ENCODE measurements at regions not wholly inside any gene's neighbourhood (a gene's known extent, or its start where the extent isn't known, plus 50 kb on each side); places are given as distances from the start of the nearest gene placed in this dataset.
A peak's percentile ranks its signal among the peaks of the same experiment; 100 is the strongest.

DNA sequence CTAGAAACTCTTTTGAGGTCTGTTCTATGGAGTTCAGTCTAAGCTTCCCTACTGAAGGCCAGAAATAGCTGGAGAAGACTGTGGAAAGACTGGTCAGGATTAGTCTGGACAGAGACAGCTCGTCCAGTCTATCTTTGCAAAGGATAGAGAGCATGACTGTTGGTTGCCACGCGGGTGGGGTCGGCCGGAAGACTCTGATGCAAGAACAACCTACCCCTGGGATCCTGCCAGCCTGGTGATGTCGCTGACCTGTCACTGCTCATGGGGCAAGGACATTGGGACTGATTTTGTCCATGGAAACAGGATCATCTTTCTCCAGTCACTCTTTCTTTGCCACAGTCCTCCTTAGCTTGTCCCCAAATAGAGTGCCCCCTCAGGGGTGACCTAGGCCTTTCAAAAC lies 337.6 kb upstream of the NPSR1 start:
- 47 to 75% methylated on average over 6 of the region's 6 CpGs for WGBS, 2 donors

DNA sequence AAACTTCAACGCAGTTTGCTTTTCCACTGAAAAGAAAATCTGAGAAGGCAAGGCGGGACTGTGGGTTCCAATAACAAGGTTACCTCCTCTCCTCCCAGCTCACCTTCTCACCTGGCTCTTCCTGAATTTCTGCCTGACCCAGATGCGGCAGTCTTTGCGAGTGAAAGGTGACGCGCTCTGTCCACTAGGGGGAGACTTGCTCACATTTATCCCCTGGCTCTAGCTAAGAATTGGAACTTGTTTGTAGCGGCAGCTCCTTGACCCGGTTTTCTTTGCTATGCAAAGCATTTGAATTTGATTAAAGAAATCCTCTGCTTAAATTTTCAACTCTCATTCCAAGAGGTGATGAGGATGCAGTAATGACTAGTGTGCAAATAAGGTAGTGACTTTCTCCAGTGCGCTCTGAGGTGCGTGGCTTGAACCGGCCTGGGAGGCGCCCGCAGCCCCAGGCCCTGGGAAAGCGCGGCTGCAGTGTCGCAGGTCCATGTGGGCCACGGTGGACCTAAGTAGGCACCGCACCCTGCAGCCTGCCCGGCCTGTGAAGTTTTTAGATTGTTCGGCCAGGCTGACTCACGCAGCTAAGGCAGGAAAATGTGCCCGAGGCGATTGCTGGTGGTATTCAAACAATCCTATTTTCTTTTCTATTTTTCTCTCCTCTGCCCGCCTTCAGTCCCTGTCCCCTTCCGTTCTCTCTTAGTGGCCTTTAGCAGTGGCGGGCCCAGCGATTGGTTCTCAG lies 336.9 kb upstream of the NPSR1 start:
- intact Hi-C loops (cut with DNase I) = no loop called here
- Histone ChIP-seq H3K4me1 (peaks cover 0 to 4% (median 0%) of the 10 kb centered on the region in 4 donors), H3K36me3 (no peaks in the 10 kb centered on the region), H3K4me3 (peak overlapping the region in 2 of 4 donors; percentile 2 to 16), H3K9me3 (no peaks in the 10 kb centered on the region), H3K27ac (no peak overlapping the region), H3K27me3 (no peaks in the 10 kb centered on the region)
- TF ChIP-seq, protein P1, sequence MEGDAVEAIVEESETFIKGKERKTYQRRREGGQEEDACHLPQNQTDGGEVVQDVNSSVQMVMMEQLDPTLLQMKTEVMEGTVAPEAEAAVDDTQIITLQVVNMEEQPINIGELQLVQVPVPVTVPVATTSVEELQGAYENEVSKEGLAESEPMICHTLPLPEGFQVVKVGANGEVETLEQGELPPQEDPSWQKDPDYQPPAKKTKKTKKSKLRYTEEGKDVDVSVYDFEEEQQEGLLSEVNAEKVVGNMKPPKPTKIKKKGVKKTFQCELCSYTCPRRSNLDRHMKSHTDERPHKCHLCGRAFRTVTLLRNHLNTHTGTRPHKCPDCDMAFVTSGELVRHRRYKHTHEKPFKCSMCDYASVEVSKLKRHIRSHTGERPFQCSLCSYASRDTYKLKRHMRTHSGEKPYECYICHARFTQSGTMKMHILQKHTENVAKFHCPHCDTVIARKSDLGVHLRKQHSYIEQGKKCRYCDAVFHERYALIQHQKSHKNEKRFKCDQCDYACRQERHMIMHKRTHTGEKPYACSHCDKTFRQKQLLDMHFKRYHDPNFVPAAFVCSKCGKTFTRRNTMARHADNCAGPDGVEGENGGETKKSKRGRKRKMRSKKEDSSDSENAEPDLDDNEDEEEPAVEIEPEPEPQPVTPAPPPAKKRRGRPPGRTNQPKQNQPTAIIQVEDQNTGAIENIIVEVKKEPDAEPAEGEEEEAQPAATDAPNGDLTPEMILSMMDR (IDR thresholded peaks at IDR 0.05) = peak in 3 of 4 experiments; percentile 42 to 81 (median 66)
- TF ChIP-seq POLR2A (IDR thresholded peaks at IDR 0.05) = no peak
- WGBS, 2 donors = 29 to 52% methylated on average over 27 of the region's 27 CpGs
- no peak for DNase-seq

More for the DNA sequence above, 337.6 kb upstream of the NPSR1 start:
- TF ChIP-seq EP300 (IDR thresholded peaks at IDR 0.05) (no peak), POLR2AphosphoS5 (IDR thresholded peaks at IDR 0.05) (no peak), POLR2A (IDR thresholded peaks at IDR 0.05) (no peak)
- TF ChIP-seq, protein P1 (IDR thresholded peaks at IDR 0.05) = no peak
- Histone ChIP-seq H3K36me3 (no peaks in the 10 kb centered on the region), H3K27ac (no peak overlapping the region), H3K4me1 (peaks cover 0 to 4% (median 0%) of the 10 kb centered on the region in 4 donors), H3K27me3 (no peaks in the 10 kb centered on the region), H3K9me3 (no peaks in the 10 kb centered on the region), H3K4me3 (no peak overlapping the region)
- intact Hi-C loops (cut with DNase I) = no loop called here
- no peak for DNase-seq

DNA sequence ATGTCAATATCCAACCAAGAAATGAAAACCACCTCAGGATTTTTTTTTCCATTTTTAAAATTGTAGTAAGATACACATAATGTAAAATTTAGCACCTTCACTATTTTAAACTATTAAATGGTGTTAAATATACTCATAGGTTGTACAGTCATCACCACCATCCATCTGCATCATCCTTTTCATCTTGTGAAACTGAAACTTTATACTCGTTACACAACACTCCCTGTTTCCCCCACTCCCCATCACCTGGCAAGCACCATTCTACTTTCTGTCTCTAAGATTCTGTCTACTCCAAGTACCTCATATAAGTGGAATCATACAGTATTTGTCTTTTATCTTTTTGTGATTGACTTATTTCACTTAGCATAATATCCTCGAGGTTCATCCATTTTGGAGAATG lies 335.2 kb upstream of the NPSR1 start:
- H3K9me3 ChIP-seq = no peaks in the 10 kb centered on the region
- H3K27ac ChIP-seq = no peak overlapping the region
- TF ChIP-seq POLR2A (IDR thresholded peaks at IDR 0.05) = no peak
- TF ChIP-seq EP300 (IDR thresholded peaks at IDR 0.05) = no peak
- TF ChIP-seq POLR2AphosphoS5 (IDR thresholded peaks at IDR 0.05) = no peak
- TF ChIP-seq, protein P1 (IDR thresholded peaks at IDR 0.05) = no peak
- WGBS, 2 donors = 64 to 71% methylated on average over 2 of the region's 2 CpGs
- H3K27me3 ChIP-seq = no peaks in the 10 kb centered on the region
- DNase-seq = no peak
- H3K36me3 ChIP-seq = no peaks in the 10 kb centered on the region
- H3K4me3 ChIP-seq = no peak overlapping the region
- intact Hi-C loops (cut with DNase I) = no loop called here
- H3K4me1 ChIP-seq = peaks cover 0 to 4% (median 0%) of the 10 kb centered on the region in 4 donors

DNA sequence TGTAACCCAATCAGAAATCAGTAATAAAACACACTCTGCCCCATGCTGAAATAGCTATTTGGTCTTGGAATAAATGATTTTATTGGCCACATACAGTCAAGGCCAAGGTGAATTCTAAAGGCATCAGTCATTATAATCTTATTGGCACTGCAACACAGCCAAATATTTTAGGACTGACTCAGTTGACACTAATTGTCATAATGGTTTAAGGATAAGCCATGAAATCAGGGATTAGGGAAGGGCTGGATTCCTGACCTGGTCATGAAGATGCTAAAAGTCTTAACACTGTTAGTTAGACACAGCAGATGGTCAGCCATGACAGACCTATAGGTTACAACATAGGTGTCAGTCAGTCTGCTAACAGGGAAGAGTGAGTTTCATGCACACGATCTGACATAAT lies 330.3 kb upstream of the NPSR1 start:
- WGBS, 2 donors = 79 to 91% methylated on average over 1 of the region's 1 CpG
- Histone ChIP-seq H3K4me1 (no peaks in the 10 kb centered on the region), H3K36me3 (no peaks in the 10 kb centered on the region), H3K27me3 (no peaks in the 10 kb centered on the region), H3K9me3 (no peaks in the 10 kb centered on the region), H3K27ac (no peak overlapping the region), H3K4me3 (no peak overlapping the region)
- DNase-seq = no peak
- intact Hi-C loops (cut with DNase I) = no loop called here
- no peak for TF ChIP-seq POLR2A (IDR thresholded peaks at IDR 0.05)
- TF ChIP-seq EP300 (IDR thresholded peaks at IDR 0.05) = no peak
- no peak for TF ChIP-seq POLR2AphosphoS5 (IDR thresholded peaks at IDR 0.05)
- TF ChIP-seq, protein P1 (IDR thresholded peaks at IDR 0.05) = no peak

DNA sequence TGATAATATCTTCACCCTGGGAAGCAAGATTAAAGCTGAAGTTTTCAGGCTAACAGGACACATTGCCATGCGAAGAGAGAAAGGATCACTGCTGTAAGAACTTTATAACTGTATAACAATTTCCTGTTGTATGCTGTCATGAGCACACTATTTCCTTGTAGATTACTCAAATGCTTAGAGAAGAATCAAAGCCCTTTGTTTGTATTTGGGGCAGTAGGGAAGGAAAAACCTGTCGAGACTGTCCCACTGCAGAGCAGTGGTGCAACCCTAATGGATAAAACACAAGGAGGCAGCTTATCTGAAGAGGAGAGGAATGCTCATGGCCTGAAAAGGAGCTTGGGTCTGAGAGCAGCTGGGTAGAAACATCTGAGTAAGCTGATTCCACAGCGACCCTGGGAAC lies 327.7 kb upstream of the NPSR1 start:
- Histone ChIP-seq H3K4me3 (no peak overlapping the region), H3K27me3 (no peaks in the 10 kb centered on the region), H3K27ac (no peak overlapping the region), H3K4me1 (no peaks in the 10 kb centered on the region), H3K36me3 (no peaks in the 10 kb centered on the region), H3K9me3 (no peaks in the 10 kb centered on the region)
- intact Hi-C loops (cut with DNase I) = no loop called here
- DNase-seq = no peak
- 49 to 70% methylated on average over 3 of the region's 3 CpGs for WGBS, 2 donors
- TF ChIP-seq EP300 (IDR thresholded peaks at IDR 0.05) (no peak), POLR2AphosphoS5 (IDR thresholded peaks at IDR 0.05) (no peak), POLR2A (IDR thresholded peaks at IDR 0.05) (no peak)
- TF ChIP-seq, protein P1 (IDR thresholded peaks at IDR 0.05) = no peak
